ENCODE measurements at regions not wholly inside any gene's neighbourhood (a gene's known extent, or its start where the extent isn't known, plus 50 kb on each side); places are given as distances from the start of the nearest gene placed in this dataset.

GRCh38 chr15:38683382-38684242 lies 119.0 kb upstream of the RASGRP1 start:
- no peaks in the 10 kb centered on the region for H3K36me3 Mint-ChIP-seq
- H3K9me3 Mint-ChIP-seq: no peaks in the 10 kb centered on the region
- peak overlapping the region; percentile 0 to 87 for H3K27ac Mint-ChIP-seq
- peak; percentile 80 to 84 for ATAC-seq
- DNase-seq (ENCODE audit: low spot score in 2 of 2): peak; percentile 65 to 72

DNA sequence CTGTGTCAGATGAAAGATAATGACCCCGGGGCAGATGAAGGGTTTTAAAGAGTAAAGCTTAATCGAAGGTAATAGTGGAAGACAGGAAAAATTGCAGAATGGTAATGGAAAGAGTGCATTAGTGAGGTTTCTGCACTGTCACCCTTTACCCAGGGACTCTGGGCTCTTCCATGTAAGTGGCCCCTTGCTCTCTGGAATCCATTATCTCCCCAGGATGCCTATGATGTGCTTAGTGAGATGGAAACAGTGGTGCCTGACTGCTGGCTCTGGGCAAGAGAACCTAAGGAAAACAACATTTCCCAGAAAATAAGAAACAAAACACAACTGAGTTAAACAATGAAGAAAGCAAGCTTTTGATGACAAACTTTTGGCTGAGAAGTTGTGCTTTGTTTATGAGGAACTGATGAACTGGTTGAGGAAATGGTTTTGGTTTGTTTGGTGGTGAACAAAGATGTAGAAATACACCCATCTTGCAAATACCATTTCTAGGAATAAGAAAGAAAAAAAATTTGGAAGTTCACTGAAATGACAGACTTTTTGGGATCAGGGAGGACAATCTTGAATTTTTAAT lies 119.9 kb upstream of the RASGRP1 start:
- no peak for ATAC-seq
- Mint-ChIP-seq H3K27ac (peak overlapping the region in 1 of 2 donors; percentile 87), H3K36me3 (no peaks in the 10 kb centered on the region), H3K9me3 (no peaks in the 10 kb centered on the region)
- no peak for DNase-seq (ENCODE audit: low spot score in 2 of 2)

GRCh38 chr15:38685686-38686339 lies 121.2 kb upstream of the RASGRP1 start:
- no peaks in the 10 kb centered on the region for H3K9me3 Mint-ChIP-seq
- DNase-seq (ENCODE audit: low spot score in 2 of 2): no peak

DNA sequence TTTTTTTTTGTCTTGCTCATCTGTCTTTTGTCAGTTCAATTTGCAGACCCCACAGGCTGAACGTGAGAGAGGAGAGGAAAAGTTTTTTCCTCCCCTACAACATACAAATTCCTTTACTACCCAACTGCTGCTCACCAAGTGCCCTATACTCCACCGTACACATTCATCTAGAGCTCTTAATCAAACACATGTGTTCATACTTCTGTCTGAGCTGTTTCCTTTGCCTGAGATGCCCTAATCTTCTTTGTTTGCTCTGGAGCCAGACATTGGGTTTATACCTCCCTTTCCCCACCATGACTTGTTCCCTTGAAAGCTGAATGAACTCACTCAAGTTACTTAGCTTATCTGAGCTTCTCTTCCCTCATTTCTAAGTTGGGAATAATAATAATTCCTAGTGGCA lies 122.7 kb upstream of the RASGRP1 start:
- Mint-ChIP-seq H3K9me3 (no peaks in the 10 kb centered on the region), H3K27ac (peak overlapping the region; percentile 46 to 67), H3K36me3 (no peaks in the 10 kb centered on the region)
- no peak for ATAC-seq
- DNase-seq (ENCODE audit: low spot score in 2 of 2): no peak

More at GRCh38 chr15:38685686-38686339, 121.2 kb upstream of the RASGRP1 start:
- Mint-ChIP-seq H3K36me3 (no peaks in the 10 kb centered on the region), H3K27ac (peak overlapping the region; percentile 72 to 87)
- peak in 1 of 2 donors; percentile 11 for ATAC-seq

DNA sequence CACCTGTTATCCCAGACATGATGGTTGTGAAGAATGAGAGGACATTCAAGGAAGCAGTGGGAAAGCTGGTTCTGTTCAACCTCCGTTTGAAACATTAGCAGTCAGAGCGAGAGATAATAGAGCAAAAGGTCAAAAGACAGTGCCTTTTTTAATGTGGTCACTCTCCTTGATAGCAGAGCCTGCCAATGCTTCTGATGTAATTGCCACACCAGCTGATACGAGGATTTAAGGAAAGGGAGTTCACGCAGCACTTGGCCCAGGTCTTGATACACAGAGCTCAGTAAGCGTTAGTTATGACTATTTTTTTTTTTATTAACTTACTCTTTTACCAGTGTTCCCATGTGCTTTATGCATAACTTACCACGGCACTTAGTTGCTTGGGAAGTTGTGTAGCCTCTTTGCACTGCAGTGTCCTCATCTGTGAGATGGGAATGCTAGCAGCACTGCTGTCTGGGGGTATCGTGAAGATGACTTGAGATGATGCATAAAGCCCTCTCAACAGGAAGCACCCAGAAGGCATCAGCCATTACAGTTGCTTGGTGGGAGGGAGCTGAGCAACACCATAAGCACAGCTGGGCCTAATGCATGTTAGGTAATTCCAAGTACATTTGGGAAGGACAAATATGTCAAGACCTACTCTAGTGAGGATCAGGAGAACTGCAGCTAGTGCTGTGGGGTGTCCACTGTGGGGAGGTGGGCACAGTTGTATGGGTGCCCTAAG lies 123.3 kb upstream of the RASGRP1 start:
- ATAC-seq: no peak
- Mint-ChIP-seq H3K9me3 (no peaks in the 10 kb centered on the region), H3K27ac (peak overlapping the region; percentile 46 to 67), H3K36me3 (no peaks in the 10 kb centered on the region)
- no peak for DNase-seq (ENCODE audit: low spot score in 2 of 2)

DNA sequence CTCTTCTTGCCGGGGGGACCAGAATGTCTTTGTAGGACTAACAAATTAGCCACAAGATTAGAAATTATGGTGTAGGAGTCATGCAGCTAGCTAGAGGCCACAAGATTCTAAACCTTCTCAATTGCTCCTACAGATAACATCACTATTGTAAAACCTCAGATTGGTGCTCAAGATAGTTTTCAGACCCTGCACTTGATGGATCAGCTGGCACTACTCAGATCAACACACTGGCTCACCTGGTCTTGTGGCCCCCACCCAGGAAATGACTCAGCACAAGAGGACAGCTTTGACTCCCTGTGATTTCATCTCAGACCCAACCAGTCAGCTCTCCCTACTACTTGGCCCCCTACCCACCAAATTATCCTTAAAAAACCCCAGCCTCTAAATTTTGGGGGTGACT lies 124.1 kb upstream of the RASGRP1 start:
- ATAC-seq: peak; percentile 85 to 86
- H3K36me3 Mint-ChIP-seq: no peaks in the 10 kb centered on the region
- peak overlapping the region; percentile 46 to 67 for H3K27ac Mint-ChIP-seq
- DNase-seq (ENCODE audit: low spot score in 2 of 2): peak; percentile 63 to 79
- no peaks in the 10 kb centered on the region for H3K9me3 Mint-ChIP-seq

DNA sequence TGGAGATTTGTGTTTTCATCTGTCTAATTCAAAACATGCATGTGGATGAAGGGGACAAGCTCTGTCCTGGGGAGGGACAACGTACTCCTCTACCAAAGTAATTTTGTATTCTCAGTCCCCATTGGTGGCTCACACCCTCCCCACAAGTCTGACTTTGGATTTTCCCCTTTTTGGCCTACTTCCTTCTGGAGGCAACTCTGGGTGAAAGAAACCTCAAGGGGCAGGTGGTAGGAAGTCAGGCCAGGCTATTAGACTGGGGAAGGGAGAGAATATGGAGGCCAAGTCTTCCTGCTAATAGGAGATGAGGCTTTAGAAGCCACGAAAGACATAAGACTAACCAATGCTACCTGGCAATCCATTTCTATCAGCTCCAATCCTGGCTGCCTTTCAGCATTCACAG lies 124.9 kb upstream of the RASGRP1 start:
- no peak for ATAC-seq
- peak overlapping the region; percentile 46 to 67 for H3K27ac Mint-ChIP-seq

DNA sequence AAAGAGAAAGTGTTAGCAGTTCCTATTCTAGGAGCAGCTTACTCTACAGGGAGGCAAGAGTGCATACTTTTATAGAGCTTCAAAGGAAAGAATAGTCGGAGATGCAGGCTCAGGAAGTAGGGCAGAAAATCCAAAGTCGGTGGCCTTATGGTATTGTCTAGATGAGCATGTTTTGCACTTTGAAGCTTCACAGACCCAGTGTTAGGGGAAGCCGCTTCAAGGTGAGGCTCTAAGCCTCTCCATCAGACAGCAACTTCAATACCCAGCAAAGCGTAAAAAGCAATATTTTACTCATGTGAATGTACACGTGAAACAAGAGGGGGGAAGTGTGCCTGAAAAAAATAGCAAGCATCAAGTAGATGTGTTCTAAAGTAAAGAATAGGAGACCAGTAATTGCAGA lies 125.6 kb upstream of the RASGRP1 start:
- no peak for DNase-seq (ENCODE audit: low spot score in 2 of 2)

More for the DNA sequence above, 124.9 kb upstream of the RASGRP1 start:
- DNase-seq (ENCODE audit: low spot score in 2 of 2): no peak
- H3K9me3 Mint-ChIP-seq: no peaks in the 10 kb centered on the region
- no peaks in the 10 kb centered on the region for H3K36me3 Mint-ChIP-seq

GRCh38 chr15:38690719-38691332 lies 126.2 kb upstream of the RASGRP1 start:
- no peaks in the 10 kb centered on the region for H3K9me3 Mint-ChIP-seq

More for the DNA sequence above, 125.6 kb upstream of the RASGRP1 start:
- Mint-ChIP-seq H3K27ac (peak overlapping the region in 1 of 2 donors; percentile 67), H3K9me3 (no peaks in the 10 kb centered on the region), H3K36me3 (no peaks in the 10 kb centered on the region)
- ATAC-seq: no peak

GRCh38 chr15:38691377-38691776 lies 126.8 kb upstream of the RASGRP1 start:
- no peaks in the 10 kb centered on the region for H3K9me3 Mint-ChIP-seq
- ATAC-seq: no peak
- no peaks in the 10 kb centered on the region for H3K36me3 Mint-ChIP-seq
- H3K27ac Mint-ChIP-seq: no peak overlapping the region
- DNase-seq (ENCODE audit: low spot score in 2 of 2): no peak

More at GRCh38 chr15:38690719-38691332, 126.2 kb upstream of the RASGRP1 start:
- ATAC-seq: peak in 1 of 2 donors; percentile 39
- peak; percentile 68 to 82 for DNase-seq (ENCODE audit: low spot score in 2 of 2)
- Mint-ChIP-seq H3K27ac (no peak overlapping the region), H3K36me3 (no peaks in the 10 kb centered on the region)

GRCh38 chr15:38691965-38692788 lies 127.6 kb upstream of the RASGRP1 start:
- no peak for ATAC-seq
- no peak for DNase-seq (ENCODE audit: low spot score in 2 of 2)
- Mint-ChIP-seq H3K9me3 (no peaks in the 10 kb centered on the region), H3K36me3 (no peaks in the 10 kb centered on the region), H3K27ac (peak overlapping the region in 1 of 2 donors; percentile 35)

GRCh38 chr15:38692789-38693062 lies 128.1 kb upstream of the RASGRP1 start:
- no peaks in the 10 kb centered on the region for H3K36me3 Mint-ChIP-seq
- no peak overlapping the region for H3K27ac Mint-ChIP-seq
- DNase-seq (ENCODE audit: low spot score in 2 of 2): no peak
- H3K9me3 Mint-ChIP-seq: no peaks in the 10 kb centered on the region
- ATAC-seq: no peak

- Mint-ChIP-seq H3K9me3 (no peaks in the 10 kb centered on the region), H3K27ac (peak overlapping the region in 1 of 2 donors; percentile 9), H3K36me3 (no peaks in the 10 kb centered on the region)
- DNase-seq (ENCODE audit: low spot score in 2 of 2): no peak
- no peak for ATAC-seq
These were observed 130.9 kb upstream of the RASGRP1 start for GRCh38 chr15:38695249-38696108.

- Mint-ChIP-seq H3K27ac (peak overlapping the region in 1 of 2 donors; percentile 44), H3K9me3 (no peaks in the 10 kb centered on the region)
- ATAC-seq: peak; percentile 90 to 92
These were observed 131.6 kb upstream of the RASGRP1 start for GRCh38 chr15:38696109-38696727.

More at GRCh38 chr15:38696109-38696727, 131.6 kb upstream of the RASGRP1 start:
- peak in 1 of 2 donors; percentile 61 for DNase-seq (ENCODE audit: low spot score in 2 of 2)
- H3K36me3 Mint-ChIP-seq: no peaks in the 10 kb centered on the region
